ENCODE measurements at regions not wholly inside any gene's neighbourhood (a gene's known extent, or its start where the extent isn't known, plus 50 kb on each side); places are given as distances from the start of the nearest gene placed in this dataset.
A peak's percentile ranks its signal among the peaks of the same experiment; 100 is the strongest.
"Not testable (repeated sequence)": the region's sequence is repeated elsewhere in the genome, so short reads cannot be mapped to it uniquely, and the experiment has no call there.

DNA sequence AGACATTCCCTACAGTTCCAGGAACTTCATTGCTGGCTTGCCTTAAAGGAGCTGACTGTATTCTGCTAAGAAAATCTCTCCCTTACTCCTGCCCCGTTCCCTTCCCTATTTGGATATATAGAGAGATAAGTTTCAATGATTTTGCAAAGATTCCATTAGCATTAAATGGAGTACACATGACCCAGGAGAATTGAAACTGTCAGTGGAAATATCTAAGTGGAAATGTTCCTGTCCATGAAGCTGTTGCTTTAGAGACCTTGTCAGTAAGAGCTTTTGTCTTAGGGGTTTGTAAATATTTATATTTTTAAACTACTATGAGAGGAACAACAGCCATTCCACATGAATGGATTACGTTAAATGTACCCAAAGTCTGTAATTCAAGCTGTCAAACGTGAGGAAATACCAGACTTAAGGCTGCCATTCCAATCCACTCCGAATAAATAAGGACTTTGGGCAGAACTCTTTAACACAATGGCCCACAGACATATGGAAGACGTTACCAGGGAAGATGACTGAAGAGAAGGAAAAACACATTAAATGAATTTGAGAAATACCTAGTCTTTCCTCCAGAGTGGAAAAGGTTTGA, 387.1 kb upstream of the PAPPA start:
- FAIRE-seq (no peak), DNase-seq (ENCODE audit: low spot score) (no peak)

DNA sequence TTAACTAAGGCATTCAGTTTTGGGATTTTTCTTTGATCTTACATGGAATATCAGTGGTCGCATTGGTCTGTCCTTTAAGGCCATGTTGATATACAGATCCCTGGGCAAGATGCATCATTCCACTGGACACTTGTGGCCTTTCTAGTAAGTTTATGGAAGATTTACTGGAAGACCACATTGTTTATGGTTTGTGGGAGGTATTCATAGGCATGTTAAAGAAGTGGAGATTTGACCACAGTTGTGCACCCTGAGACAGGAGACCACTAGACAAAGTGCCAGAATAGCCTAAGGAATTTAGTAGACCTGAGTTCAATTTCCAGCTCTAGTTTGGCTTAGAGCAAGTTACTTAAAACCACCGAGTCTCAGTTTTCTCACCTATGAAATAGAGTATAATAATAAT, 383.1 kb upstream of the PAPPA start:
- FAIRE-seq (no peak), DNase-seq (ENCODE audit: low spot score) (no peak)

DNA sequence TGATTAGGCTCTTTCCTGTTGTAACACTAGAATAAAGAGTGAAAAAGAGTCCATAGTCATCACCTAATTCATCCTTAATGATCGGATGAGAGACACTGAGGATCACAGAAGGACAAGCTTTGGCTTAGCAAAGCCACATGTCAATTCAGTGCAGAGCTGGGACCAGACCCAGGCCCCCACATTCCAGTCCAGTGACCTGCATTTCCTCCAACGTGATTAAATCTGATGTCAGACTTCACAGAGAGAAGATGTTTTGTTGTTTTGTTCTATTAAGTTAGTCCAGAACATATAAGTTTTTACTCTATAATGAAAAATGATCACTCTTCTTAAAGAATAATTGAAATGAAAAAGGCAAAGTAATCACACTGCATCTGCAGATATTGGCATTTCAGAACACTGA, 377.9 kb upstream of the PAPPA start:
- DNase-seq (ENCODE audit: low spot score) (no peak), FAIRE-seq (no peak)

DNA sequence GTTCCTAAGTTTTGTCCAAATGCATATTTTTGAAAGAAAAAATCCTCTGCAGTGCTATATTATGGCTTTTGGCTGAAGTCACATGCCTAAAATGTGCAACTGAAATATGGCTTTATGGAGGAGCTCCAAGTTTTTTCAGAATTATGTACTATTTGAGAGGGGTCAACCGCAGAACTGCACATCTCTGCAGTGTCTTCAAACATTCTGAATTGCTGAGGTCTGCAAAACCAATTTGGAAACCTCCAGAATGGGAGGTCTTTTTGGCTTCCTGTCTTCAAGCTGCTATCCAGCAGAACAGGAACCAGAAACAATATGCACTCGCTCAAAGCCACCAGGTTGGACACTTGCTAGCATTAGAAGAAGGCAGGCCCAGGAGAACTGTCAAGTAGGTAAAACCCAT, 376.0 kb upstream of the PAPPA start:
- DNase-seq (ENCODE audit: low spot score) (no peak), FAIRE-seq (no peak)

DNA sequence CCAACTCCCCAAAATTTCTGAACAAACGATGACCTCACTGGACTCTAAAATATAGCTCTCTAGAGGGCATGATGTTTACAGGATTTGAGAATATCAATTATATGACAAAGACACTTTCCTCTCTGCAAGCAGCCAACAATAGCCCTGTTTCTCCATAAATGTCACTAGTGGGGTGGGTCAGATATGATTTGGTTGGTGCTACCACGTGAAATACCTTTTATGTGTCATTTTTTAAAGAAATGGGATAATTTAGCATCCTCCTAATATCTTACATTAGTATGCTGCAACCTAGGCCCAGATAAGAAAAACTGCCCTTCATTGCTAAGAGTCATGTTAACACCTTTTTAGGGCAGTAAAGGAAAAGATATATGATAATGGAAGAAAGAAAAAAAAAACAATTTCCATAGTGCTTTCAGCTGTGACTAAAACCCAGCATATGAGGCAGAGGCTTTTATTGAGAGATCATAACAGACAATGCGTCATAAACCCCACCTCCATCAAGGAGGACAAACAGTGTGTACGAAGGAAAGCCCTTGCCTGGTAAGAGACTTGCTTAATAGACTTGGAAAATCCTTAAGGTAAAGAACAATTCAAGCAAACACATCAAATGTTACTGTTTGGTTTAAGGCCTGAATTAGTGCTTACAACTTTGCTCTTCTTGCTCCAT, 372.4 kb upstream of the PAPPA start:
- no peak for FAIRE-seq
- no peak for DNase-seq (ENCODE audit: low spot score)

DNA sequence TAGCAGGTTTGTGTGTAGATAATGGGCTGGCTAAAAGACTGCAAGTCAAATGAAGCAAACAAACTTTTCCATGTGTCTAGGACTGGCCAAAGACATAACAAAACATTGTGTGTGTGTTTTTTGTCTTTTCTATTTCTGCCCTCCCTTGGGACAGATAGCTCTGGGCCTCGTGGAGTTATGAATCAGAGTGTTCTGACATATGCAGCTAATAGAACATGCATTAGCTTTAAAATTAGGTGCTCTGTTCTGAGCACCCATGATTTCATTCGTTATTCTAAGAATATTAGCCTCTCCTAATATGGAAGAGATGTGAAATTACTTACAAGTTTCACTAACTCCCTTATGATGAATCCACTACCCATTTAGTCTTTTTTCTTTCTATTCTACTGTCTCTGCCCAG, 367.3 kb upstream of the PAPPA start:
- no peak for DNase-seq (ENCODE audit: low spot score)
- no peak for FAIRE-seq

DNA sequence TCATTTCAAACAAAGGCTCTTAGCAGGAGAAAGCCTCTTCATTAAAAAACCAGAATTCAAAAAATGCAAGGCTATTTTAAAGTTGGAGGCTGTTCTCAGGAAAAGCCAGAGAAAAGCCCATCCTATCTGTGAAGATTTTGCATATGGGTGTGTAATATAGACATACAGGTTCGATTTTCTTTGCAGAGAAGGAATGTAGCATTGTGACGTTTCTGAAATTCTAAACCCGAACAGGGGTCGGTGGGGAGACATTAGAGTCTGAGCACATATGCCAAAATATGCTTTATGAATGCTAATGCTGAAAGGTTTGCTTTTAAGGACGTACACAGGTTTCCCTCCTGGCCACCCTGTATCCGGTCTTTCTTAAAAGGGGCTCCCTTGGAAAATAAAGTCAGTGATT, 363.1 kb upstream of the PAPPA start:
- DNase-seq (ENCODE audit: low spot score), result no peak
- FAIRE-seq, result no peak

DNA sequence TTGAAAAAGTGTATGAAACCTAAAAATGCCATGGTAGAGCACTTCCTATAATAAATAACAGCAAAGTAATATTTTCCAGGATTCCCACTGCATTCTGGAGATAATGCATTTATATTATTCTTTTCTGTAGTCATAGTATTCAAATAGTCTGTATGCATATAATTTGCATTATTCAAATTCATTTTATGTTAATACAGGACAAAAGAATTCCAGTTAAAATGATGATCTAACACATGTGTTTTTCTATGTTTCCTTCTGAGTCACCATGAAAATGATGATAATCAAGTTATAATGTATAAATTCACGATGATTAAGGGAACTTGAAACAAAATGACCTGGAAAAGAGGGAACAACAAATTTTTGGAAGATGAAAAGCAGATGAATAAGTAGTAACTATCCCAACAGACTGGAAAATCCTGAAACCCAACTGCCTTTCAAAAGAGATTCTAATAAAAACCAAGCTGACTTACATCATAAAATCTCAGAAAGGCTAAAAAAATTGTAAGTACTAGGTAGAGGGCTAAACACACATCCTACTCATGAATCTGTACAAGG, 358.6 kb upstream of the PAPPA start:
- no peak for FAIRE-seq

DNA sequence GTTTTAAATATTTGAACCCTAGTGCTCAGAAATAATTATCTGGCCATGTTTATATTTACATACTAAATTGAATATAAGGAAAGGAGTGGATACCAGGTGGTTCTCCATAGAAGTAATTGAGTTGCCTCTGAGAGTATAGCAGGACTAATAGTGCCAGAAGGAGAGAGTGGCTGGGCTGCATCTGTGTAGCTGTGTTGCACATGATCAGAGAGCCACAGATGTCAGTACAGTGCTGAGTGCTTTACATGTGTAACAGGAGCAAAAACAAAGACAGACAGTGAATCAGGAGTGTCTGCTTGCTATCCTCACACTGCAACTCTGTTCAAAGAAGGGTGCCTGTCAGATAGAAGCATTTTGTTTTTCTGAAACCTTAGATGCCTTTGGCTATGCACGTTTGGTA, 353.9 kb upstream of the PAPPA start:
- FAIRE-seq (no peak), DNase-seq (ENCODE audit: low spot score) (no peak)

More for the DNA sequence above, 358.6 kb upstream of the PAPPA start:
- DNase-seq (ENCODE audit: low spot score), result no peak

DNA sequence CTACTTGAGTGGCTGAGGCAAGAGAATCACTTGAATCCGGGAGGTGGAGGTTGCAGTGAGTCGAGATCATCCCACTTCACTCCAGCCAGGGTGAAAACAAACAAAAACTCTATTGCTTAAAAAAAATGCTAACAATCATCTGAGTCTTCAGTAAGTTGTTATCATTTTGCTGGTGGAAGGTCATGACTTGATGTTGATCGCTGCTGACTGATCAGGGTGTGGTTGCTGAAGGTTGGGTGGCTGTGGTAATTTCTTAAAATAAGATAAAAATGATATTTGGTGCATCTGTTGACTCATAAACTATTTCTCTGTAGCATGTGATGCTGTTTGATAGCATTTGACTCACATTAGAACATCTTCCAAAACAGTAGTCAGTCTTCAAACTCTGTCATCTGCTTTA, 349.4 kb upstream of the PAPPA start:
- DNase-seq (ENCODE audit: low spot score), result no peak
- FAIRE-seq, result no peak

DNA sequence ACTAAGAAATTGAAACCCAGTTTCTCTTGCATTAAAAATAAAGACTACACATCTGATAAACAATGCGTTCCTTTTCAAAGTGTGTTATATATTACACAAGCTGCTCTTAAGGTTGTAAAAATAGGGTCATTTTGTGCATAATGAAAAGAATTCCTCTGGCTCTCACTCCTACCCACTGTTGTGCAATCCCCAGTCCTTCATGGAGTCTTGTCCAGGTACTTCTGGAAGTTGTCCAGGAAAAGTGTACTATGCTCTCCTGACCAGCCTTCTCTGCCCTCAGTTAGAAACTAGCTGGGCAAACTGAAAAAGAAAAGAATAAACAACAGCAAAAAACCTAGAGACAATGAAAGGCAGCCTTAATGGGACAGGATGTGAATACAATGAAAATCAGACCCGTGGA, 345.5 kb upstream of the PAPPA start:
- DNase-seq (ENCODE audit: low spot score), result no peak
- FAIRE-seq, result no peak

DNA sequence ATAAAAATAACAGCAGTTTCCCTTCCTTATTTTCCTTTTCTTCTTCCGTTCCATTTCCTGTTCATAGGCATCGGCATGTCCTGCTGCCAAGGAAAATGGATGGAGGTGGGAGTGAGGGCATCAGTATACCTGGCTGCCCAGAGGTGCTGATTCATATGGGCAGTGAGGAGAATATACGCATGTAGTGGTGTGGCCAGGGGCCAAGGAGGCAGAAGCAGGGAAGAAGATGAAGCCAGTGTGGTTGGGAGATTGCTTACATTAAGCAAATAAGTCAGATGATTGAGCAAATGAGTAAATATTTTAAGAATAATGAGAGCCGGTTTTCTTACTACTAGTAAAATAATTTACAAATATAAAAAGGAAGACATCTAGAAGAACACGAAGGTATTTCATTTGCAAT, 344.9 kb upstream of the PAPPA start:
- no peak for FAIRE-seq
- DNase-seq (ENCODE audit: low spot score), result no peak

DNA sequence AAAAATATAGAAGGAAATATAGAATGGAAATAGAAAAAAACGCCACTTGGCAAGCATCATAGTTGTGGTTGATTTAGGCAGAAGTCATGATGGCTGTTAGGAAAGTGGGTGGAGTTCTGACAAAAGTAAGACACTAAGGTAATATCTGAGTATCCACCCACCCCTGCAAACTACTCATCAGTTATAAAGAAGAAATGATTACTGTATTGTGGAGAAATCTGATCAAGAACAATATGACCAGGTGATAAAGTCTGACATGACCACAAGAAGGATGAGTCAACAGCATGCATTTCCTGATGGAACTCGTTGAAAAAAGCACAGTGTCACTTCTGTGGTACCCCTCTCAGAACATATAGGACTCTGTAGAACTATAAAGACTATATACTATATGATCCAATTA, 343.4 kb upstream of the PAPPA start:
- FAIRE-seq (no peak), DNase-seq (ENCODE audit: low spot score) (no peak)

DNA sequence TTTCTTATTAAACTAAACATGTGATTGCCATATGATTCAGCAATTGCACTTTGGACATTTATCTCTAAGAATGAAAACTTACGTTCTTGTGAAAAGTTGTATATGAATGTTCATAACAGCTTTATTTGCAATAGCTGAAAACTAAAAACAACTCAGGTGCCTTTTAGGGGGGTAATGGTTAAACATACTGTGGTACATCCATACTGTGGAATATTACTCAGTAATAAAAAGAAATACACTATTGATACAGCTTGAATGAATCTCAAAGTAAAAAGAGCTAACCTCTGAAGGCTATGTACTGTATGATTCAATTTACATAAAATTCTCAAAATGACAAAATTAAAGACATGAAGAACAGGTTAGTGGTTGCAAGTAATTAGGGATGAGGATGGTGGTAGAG, 339.5 kb upstream of the PAPPA start:
- DNase-seq (ENCODE audit: low spot score) (no peak), FAIRE-seq (no peak)

DNA sequence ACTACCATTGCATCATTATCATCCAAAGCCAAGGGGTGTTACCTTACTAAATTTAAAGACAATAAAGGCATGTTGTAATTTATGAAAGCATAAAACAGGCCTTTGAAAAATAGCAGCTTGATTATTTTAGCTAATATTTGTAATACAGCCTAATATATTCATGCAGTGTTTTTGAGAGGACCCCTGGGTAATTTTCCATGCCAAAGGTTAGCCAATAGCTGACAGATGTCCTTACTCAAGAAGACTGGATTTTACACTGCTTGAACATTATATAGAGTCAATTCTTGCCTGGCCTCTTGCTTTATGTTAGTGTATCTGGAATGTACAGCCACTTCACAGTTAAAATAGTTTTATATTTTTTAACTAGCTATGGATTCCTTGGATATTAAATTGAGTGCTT, 337.8 kb upstream of the PAPPA start:
- FAIRE-seq (no peak), DNase-seq (ENCODE audit: low spot score) (no peak)

DNA sequence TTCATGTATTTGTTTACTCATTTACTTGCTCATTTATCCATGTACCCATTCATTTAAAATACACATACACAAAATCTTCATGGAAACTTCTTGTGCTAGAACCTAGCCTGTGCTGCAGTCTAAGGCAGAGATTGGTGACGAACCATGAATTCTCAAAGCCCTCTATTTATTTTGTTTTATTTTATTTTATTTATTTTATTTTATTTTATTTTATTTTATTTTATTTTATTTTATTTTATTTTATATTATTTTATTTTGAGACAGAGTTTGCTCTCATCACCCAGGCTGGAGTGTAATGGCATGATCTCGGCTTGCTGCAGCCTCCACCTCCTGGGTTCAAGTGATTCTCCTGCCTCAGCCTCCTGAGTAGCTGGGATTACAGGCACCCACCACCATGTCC, 334.9 kb upstream of the PAPPA start:
- not testable (repeated sequence) for DNase-seq (ENCODE audit: low spot score); FAIRE-seq

DNA sequence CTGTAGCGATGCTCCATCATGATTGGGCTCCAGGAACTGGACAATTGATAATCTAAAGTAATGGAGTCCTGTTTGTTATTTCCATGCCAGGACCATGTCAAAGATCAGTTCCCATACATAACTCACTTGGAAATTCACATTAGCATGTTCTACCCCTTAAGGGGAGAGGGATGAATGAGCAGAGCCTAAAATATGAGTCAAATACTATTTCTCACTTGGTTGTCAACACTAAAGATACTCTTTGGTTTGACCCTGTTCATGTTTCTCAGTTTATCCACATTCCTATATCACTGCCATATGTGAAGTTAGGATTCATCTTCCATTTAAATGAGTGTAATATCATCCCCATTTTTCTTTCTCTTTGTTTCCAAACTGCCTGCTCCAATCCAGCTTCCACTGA, 321.6 kb upstream of the PAPPA start:
- DNase-seq (ENCODE audit: low spot score), result no peak
- FAIRE-seq, result no peak

DNA sequence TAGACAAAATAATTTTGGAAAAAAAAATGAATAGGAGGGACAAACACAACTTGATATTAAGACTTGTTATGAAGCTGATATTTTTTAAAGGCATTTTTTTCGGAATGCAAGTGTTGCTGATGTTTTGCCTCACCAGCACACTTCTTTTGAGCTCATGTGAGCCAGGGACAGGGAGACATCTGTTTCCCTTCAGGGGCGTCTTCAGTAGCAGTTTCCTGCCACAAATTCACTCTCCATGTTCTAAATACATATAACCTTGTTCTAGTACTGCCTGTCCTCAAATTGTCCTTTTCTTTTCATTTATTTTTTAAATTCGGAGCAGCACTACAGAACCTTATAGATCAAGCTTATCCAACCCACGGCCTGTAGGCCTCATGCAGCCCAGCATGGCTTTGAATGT, 316.0 kb upstream of the PAPPA start:
- DNase-seq (ENCODE audit: low spot score), result no peak
- FAIRE-seq, result no peak

DNA sequence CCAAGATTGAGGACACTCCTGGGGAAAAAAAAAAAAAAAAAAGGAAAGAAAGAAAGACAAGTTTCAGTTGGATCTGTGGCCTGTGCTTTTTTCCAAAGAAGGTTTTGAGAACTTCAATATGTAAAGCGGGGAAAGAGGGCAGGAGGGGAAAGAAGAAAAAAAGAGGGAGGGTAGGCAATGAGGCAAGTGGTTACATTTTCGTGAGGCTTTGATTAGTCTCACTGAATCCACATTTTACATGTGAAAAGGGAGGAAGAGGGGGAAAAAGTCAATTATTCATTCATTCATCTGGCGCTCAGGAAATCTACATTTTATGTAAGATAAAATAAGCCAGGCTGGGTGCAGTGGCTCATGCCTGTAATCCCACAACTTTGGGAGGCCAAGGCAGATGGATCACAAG, 315.2 kb upstream of the PAPPA start:
- DNase-seq (ENCODE audit: low spot score) (no peak), FAIRE-seq (no peak)

DNA sequence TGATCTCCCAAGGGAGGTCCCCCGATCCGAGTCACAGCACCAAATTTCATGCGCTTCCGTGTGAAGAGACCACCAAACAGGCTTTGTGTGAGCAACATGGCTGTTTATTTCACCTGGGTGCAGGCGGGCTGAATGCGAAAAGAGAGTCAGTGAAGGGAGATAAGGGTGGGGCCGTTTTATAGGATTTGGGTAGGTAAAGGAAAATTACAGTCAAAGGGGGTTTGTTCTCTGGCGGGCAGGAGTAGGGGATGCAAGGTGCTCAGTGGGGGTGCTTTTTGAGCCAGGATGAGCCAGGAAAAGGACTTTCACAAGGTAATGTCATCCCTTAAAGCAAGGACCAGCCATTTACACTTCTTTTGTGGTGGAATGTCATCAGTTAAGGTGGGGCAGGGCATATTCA, 309.2 kb upstream of the PAPPA start:
- not testable (repeated sequence) for FAIRE-seq; DNase-seq (ENCODE audit: low spot score)

DNA sequence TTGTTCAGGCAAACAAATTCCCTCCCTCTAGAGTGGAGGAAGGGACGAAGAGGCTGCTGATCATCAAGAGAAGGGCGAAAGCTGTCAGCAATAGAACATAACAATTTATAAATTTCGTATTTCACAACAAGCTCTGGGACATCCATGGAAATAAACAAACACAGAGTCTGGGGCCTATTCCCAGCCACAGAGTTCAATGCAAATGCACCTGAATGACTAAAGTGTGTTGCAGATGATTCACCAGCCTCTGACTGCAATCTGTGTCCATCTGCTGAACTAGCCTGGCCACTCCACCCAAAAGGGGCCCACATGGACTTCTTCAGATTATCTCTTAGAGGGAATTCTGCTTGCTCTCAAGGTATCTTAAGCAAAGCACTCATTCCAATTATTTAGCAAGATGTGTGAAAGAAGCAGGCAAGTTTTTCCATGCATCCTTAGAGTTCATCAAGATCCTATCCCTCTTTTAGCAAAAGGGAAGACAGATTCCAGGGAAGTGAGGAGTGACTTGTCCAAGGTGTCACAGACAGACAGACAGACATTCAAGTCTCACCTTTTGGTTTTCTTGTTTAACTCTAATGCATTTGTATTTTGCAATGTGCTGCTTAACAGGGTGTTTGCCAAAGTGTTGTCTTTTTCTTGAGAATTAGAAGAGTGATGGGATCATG, 307.8 kb upstream of the PAPPA start:
- no peak for FAIRE-seq
- peak; percentile 13 for DNase-seq (ENCODE audit: low spot score)

DNA sequence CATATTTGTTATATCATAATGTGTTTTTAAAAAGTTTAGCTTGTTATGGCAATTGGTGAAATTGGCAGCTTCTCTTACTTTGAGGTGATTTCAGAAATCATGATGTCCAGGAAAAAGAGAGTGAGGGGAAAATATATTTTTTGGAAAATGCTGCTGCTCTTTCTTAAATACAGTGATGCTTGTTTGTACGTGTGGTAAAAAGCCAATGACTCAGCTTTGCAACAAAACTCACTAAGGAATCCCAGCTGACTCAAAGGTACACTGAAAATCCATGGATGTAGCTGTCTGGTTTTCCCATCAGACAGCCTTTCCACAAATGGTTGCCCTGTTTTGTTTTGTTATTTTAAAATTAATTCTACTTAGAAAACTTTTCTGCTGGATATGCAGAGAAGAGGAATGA, 306.4 kb upstream of the PAPPA start:
- FAIRE-seq, result no peak

More for the DNA sequence above, 306.4 kb upstream of the PAPPA start:
- DNase-seq (ENCODE audit: low spot score), result no peak

All from urothelium cell line (cell line).